ENCODE measurements at regions not wholly inside any gene's neighbourhood (a gene's known extent, or its start where the extent isn't known, plus 50 kb on each side); places are given as distances from the start of the nearest gene placed in this dataset.

DNA sequence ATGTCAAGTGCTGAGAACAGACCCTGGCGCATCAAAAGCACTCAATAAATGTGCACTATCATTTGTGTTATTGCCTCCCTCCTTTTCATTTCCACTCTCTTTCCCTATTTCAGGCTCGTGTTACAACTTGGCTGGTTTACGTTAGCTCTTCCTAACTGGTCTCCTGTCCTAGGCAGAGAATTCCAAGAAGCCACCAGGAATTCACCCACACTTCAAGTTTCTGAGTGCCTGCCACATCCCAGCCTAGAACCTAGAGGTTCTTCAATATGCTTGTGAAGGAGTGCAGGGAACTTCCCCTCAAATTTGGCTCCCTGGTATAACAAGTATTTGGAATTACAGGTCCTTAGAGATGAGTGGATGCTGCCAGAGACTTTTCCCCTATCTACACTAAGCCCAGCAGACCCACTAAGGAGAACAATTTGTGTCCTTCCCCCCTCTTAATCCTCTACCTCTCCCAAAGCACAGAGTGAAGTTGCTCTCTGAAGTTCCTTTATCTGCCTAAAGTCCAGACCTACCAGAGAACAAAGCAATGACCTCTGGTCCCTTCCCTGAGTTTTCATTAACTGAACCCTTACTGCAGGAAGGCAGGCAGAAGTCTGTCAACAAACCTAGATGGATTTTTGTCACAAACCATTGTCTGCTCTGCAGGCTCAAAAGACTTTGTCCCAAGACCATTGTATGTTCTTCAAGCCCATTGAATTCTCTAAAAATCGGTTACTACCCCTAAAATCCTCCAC, 201.6 kb upstream of the JARID2 start (continued):
- TF ChIP-seq FOXO4 (CRISPR knock-in tag; conservative IDR thresholded peaks at IDR 0.05) (no peak), NFYC (CRISPR knock-in tag; IDR thresholded peaks at IDR 0.05) (no peak), ZBTB7A (CRISPR knock-in tag; IDR thresholded peaks at IDR 0.05) (no peak), ZFP37 (CRISPR knock-in tag; IDR thresholded peaks at IDR 0.05; ENCODE audit: borderline replicate concordance) (no peak), SMC3 (IDR thresholded peaks at IDR 0.05; ENCODE audit: low read length) (no peak), RFX1 (IDR thresholded peaks at IDR 0.05) (no peak), ZNF660 (CRISPR knock-in tag; IDR thresholded peaks at IDR 0.05; ENCODE audit: borderline replicate concordance, low read depth) (no peak), HDAC1 (CRISPR knock-in tag; IDR thresholded peaks at IDR 0.05) (peak; percentile 62; the same call in 1 of the 2 replicates), NR2F6 (IDR thresholded peaks at IDR 0.05) (peak; percentile 71), NR2F6 (CRISPR knock-in tag; IDR thresholded peaks at IDR 0.05) (peak; percentile 69), HNF1B (CRISPR knock-in tag; IDR thresholded peaks at IDR 0.05) (peak; percentile 57; the same call in 1 of the 2 replicates), TARDBP (CRISPR knock-in tag; IDR thresholded peaks at IDR 0.05) (peak; percentile 33; the same call in 1 of the 2 replicates), NR2F1 (CRISPR knock-in tag; IDR thresholded peaks at IDR 0.05) (peak in 1 of 2 experiments; percentile 60; a peak in 1 of 4 replicates), ETV6 (CRISPR knock-in tag; conservative IDR thresholded peaks at IDR 0.05) (no peak), GMEB1 (CRISPR knock-in tag; IDR thresholded peaks at IDR 0.05; ENCODE audit: borderline replicate concordance) (no peak), MTA1 (CRISPR knock-in tag; IDR thresholded peaks at IDR 0.05; ENCODE audit: borderline replicate concordance) (no peak), PATZ1 (CRISPR knock-in tag; IDR thresholded peaks at IDR 0.05) (no peak), CCDC6 (CRISPR knock-in tag; IDR thresholded peaks at IDR 0.05) (no peak), TRIM24 (CRISPR knock-in tag; IDR thresholded peaks at IDR 0.05) (no peak)
- TF ChIP-seq, protein P1, sequence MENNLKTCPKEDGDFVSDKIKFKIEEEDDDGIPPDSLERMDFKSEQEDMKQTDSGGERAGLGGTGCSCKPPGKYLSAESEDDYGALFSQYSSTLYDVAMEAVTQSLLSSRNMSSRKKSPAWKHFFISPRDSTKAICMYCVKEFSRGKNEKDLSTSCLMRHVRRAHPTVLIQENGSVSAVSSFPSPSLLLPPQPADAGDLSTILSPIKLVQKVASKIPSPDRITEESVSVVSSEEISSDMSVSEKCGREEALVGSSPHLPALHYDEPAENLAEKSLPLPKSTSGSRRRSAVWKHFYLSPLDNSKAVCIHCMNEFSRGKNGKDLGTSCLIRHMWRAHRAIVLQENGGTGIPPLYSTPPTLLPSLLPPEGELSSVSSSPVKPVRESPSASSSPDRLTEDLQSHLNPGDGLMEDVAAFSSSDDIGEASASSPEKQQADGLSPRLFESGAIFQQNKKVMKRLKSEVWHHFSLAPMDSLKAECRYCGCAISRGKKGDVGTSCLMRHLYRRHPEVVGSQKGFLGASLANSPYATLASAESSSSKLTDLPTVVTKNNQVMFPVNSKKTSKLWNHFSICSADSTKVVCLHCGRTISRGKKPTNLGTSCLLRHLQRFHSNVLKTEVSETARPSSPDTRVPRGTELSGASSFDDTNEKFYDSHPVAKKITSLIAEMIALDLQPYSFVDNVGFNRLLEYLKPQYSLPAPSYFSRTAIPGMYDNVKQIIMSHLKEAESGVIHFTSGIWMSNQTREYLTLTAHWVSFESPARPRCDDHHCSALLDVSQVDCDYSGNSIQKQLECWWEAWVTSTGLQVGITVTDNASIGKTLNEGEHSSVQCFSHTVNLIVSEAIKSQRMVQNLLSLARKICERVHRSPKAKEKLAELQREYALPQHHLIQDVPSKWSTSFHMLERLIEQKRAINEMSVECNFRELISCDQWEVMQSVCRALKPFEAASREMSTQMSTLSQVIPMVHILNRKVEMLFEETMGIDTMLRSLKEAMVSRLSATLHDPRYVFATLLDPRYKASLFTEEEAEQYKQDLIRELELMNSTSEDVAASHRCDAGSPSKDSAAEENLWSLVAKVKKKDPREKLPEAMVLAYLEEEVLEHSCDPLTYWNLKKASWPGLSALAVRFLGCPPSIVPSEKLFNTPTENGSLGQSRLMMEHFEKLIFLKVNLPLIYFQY (CRISPR knock-in tag; IDR thresholded peaks at IDR 0.05; ENCODE audit: borderline replicate concordance) = no peak

All from HepG2 (cell line).